Peyer's patch (tissue), 4 donors: ENCODE measurements at regions not wholly inside any gene's neighbourhood (a gene's known extent, or its start where the extent isn't known, plus 50 kb on each side); places are given as distances from the start of the nearest gene placed in this dataset.

ENCODE experiments used
- DNase-seq, 3 donors: peaks; one replicate each; pipeline ENCODE4 v3.0.0-alpha.2; 2017 to 2019
- H3K27ac ChIP-seq, 4 donors: fragments of 200-600 bp; sonication (generic); one replicate each; pipeline ENCODE4 v1.5.1; 2016 to 2019
- H3K27me3 ChIP-seq, 2 donors: fragments of 200-600 bp; sonication (generic); one replicate each; pipeline ENCODE4 v1.5.1; 2019
- H3K36me3 ChIP-seq, 3 donors: fragments of 200-600 bp; sonication (generic); one replicate each; pipeline ENCODE4 v1.5.1; 2016 to 2019
- H3K4me1 ChIP-seq, 4 donors: fragments of 200-600 bp; sonication (generic); one replicate each; pipeline ENCODE4 v1.5.1; 2016 to 2019
- H3K4me3 ChIP-seq, 4 donors: fragments of 200-600 bp; sonication (generic); 1 replicate in 3 of 4; 2 replicates in 1 of 4; pipeline ENCODE4 v1.5.1; 2016 to 2019; ENCODE audit warnings: mild to moderate bottlenecking in 1 of 4
- H3K9me3 ChIP-seq, 4 donors: fragments of 200-600 bp; sonication (generic); one replicate each; pipeline ENCODE4 v1.5.1; 2016 to 2019; ENCODE audit warnings: mild to moderate bottlenecking in 1 of 4
- CTCF ChIP-seq, 6 experiments: fragments of 450-650 bp in 4 of 6; fragments of 200-600 bp in 2 of 6; sonication (generic) in 1 of 6; IDR thresholded peaks; one replicate each; pipeline ENCODE4 v1.5.1; 2017 to 2019; ENCODE audit warnings: antibody characterized with exemption in 6 of 6, mild to moderate bottlenecking in 3 of 6, moderate library complexity in 1 of 6
- POLR2A ChIP-seq, 2 donors: fragments of 450-650 bp; IDR thresholded peaks; one replicate each; pipeline ENCODE4 v1.5.1; 2017; ENCODE audit warnings: antibody characterized with exemption in 2 of 2, mild to moderate bottlenecking in 2 of 2, moderate library complexity in 2 of 2

GRCh38 chr13:89097994-89098393, 1426.8 kb downstream of the SLITRK5 start:
- no peaks in the 10 kb centered on the region for H3K9me3 ChIP-seq
- H3K27ac ChIP-seq, result no peak overlapping the region
- TF ChIP-seq POLR2A (IDR thresholded peaks at IDR 0.05) (no peak), CTCF (IDR thresholded peaks at IDR 0.05) (no peak)
- no peaks in the 10 kb centered on the region for H3K36me3 ChIP-seq
- H3K27me3 ChIP-seq, result no peaks in the 10 kb centered on the region
- no peak overlapping the region for H3K4me3 ChIP-seq
- DNase-seq, result no peak
- no peaks in the 10 kb centered on the region for H3K4me1 ChIP-seq

- Histone ChIP-seq H3K27me3 (no peaks in the 10 kb centered on the region), H3K4me3 (no peak overlapping the region), H3K9me3 (no peaks in the 10 kb centered on the region), H3K4me1 (no peaks in the 10 kb centered on the region), H3K36me3 (no peaks in the 10 kb centered on the region), H3K27ac (no peak overlapping the region)
- TF ChIP-seq POLR2A (IDR thresholded peaks at IDR 0.05) (no peak), CTCF (IDR thresholded peaks at IDR 0.05) (no peak)
- DNase-seq, result no peak
Observed at GRCh38 chr13:89113744-89114143, 1442.6 kb downstream of the SLITRK5 start.

GRCh38 chr13:89115307-89115706, 1444.1 kb downstream of the SLITRK5 start:
- no peak for DNase-seq
- Histone ChIP-seq H3K4me1 (no peaks in the 10 kb centered on the region), H3K27ac (no peak overlapping the region), H3K27me3 (no peaks in the 10 kb centered on the region), H3K4me3 (no peak overlapping the region), H3K36me3 (no peaks in the 10 kb centered on the region), H3K9me3 (no peaks in the 10 kb centered on the region)
- TF ChIP-seq POLR2A (IDR thresholded peaks at IDR 0.05) (no peak), CTCF (IDR thresholded peaks at IDR 0.05) (no peak)

GRCh38 chr13:89136678-89137077, 1465.5 kb downstream of the SLITRK5 start:
- no peak for DNase-seq
- Histone ChIP-seq H3K27ac (no peak overlapping the region), H3K9me3 (no peaks in the 10 kb centered on the region), H3K4me1 (no peaks in the 10 kb centered on the region), H3K4me3 (no peak overlapping the region), H3K27me3 (no peaks in the 10 kb centered on the region), H3K36me3 (no peaks in the 10 kb centered on the region)
- TF ChIP-seq POLR2A (IDR thresholded peaks at IDR 0.05) (no peak), CTCF (IDR thresholded peaks at IDR 0.05) (no peak)

GRCh38 chr13:89150362-89150761, 1479.2 kb downstream of the SLITRK5 start:
- no peaks in the 10 kb centered on the region for H3K27me3 ChIP-seq
- H3K27ac ChIP-seq, result no peak overlapping the region
- no peaks in the 10 kb centered on the region for H3K9me3 ChIP-seq
- H3K4me1 ChIP-seq, result no peaks in the 10 kb centered on the region
- DNase-seq, result no peak
- no peaks in the 10 kb centered on the region for H3K36me3 ChIP-seq
- no peak overlapping the region for H3K4me3 ChIP-seq
- no peak for TF ChIP-seq POLR2A (IDR thresholded peaks at IDR 0.05)
- TF ChIP-seq CTCF (IDR thresholded peaks at IDR 0.05), result no peak

GRCh38 chr13:89153941-89154340, 1482.8 kb downstream of the SLITRK5 start:
- no peak overlapping the region for H3K27ac ChIP-seq
- H3K27me3 ChIP-seq, result no peaks in the 10 kb centered on the region
- H3K4me1 ChIP-seq, result no peaks in the 10 kb centered on the region
- no peak for DNase-seq
- no peaks in the 10 kb centered on the region for H3K36me3 ChIP-seq
- H3K4me3 ChIP-seq, result no peak overlapping the region
- no peak for TF ChIP-seq POLR2A (IDR thresholded peaks at IDR 0.05)
- no peak for TF ChIP-seq CTCF (IDR thresholded peaks at IDR 0.05)
- no peaks in the 10 kb centered on the region for H3K9me3 ChIP-seq
